Immature natural killer cell (primary cell): ENCODE measurements at regions not wholly inside any gene's neighbourhood (a gene's known extent, or its start where the extent isn't known, plus 50 kb on each side); places are given as distances from the start of the nearest gene placed in this dataset.

Source experiments
- DNase-seq, 3 donors: peaks; one replicate each; pipeline ENCODE4 v3.0.0; 2022; ENCODE audit warnings: mixed read lengths in 1 of 3
- H3K27ac Mint-ChIP-seq, 6 donors: one replicate each; pipeline ENCODE4 v1.8.0; 2020; ENCODE audit warnings: mixed read lengths in 6 of 6, mild to moderate bottlenecking in 5 of 6, inconsistent platforms in 4 of 6, moderate library complexity in 3 of 6
- H3K27me3 Mint-ChIP-seq, 3 donors: one replicate each; pipeline ENCODE4 v1.8.0; 2020 to 2021; ENCODE audit warnings: low read depth in 3 of 3, mild to moderate bottlenecking in 3 of 3, mixed read lengths in 3 of 3, moderate library complexity in 3 of 3, inconsistent platforms in 1 of 3
- H3K36me3 Mint-ChIP-seq, 3 donors: one replicate each; pipeline ENCODE4 v1.8.0; 2020; ENCODE audit warnings: mixed read lengths in 3 of 3, inconsistent platforms in 2 of 3, mild to moderate bottlenecking in 2 of 3
- H3K4me1 Mint-ChIP-seq, 2 donors: one replicate each; pipeline ENCODE4 v1.8.0; 2020; ENCODE audit warnings: inconsistent platforms in 2 of 2, mild to moderate bottlenecking in 2 of 2, mixed read lengths in 2 of 2, moderate library complexity in 1 of 2
- H3K4me3 Mint-ChIP-seq, 5 donors: one replicate each; pipeline ENCODE4 v1.8.0; 2020; ENCODE audit warnings: mild to moderate bottlenecking in 5 of 5, mixed read lengths in 5 of 5, inconsistent platforms in 3 of 5, moderate library complexity in 3 of 5
- H3K9me3 Mint-ChIP-seq, 6 donors: one replicate each; pipeline ENCODE4 v1.8.0; 2020; ENCODE audit warnings: mild to moderate bottlenecking in 6 of 6, mixed read lengths in 6 of 6, inconsistent platforms in 4 of 6, moderate library complexity in 3 of 6

GRCh38 chr3:24944805-24945520 lies 450.3 kb upstream of the THRB start:
- H3K4me3 Mint-ChIP-seq = no peak overlapping the region
- no peak for DNase-seq
- no peaks in the 10 kb centered on the region for H3K4me1 Mint-ChIP-seq
- H3K9me3 Mint-ChIP-seq = peaks cover 0 to 5% (median 0%) of the 10 kb centered on the region in 6 donors
- no peak overlapping the region for H3K27ac Mint-ChIP-seq
- peaks cover 0 to 2% (median 2%) of the 10 kb centered on the region in 3 donors for H3K27me3 Mint-ChIP-seq
- no peaks in the 10 kb centered on the region for H3K36me3 Mint-ChIP-seq

- Mint-ChIP-seq H3K9me3 (peaks cover 0 to 5% (median 0%) of the 10 kb centered on the region in 6 donors), H3K4me1 (no peaks in the 10 kb centered on the region), H3K27ac (no peak overlapping the region), H3K27me3 (peaks cover 0 to 2% (median 2%) of the 10 kb centered on the region in 3 donors), H3K36me3 (no peaks in the 10 kb centered on the region), H3K4me3 (no peak overlapping the region)
- no peak for DNase-seq
These were observed 450.9 kb upstream of the THRB start for GRCh38 chr3:24945563-24945962.

- H3K27ac Mint-ChIP-seq = no peak overlapping the region
- DNase-seq = no peak
- H3K27me3 Mint-ChIP-seq = peaks cover 0 to 2% (median 2%) of the 10 kb centered on the region in 3 donors
- H3K4me3 Mint-ChIP-seq = no peak overlapping the region
- peaks cover 0 to 5% (median 0%) of the 10 kb centered on the region in 6 donors for H3K9me3 Mint-ChIP-seq
- H3K36me3 Mint-ChIP-seq = no peaks in the 10 kb centered on the region
- no peaks in the 10 kb centered on the region for H3K4me1 Mint-ChIP-seq
These were observed 452.5 kb upstream of the THRB start for GRCh38 chr3:24947103-24947502.

GRCh38 chr3:24951180-24951579 lies 456.5 kb upstream of the THRB start:
- Mint-ChIP-seq H3K27ac (no peak overlapping the region), H3K4me1 (no peaks in the 10 kb centered on the region), H3K4me3 (no peak overlapping the region), H3K9me3 (peaks cover 0 to 2% (median 0%) of the 10 kb centered on the region in 6 donors), H3K36me3 (no peaks in the 10 kb centered on the region), H3K27me3 (peaks cover 0 to 5% (median 4%) of the 10 kb centered on the region in 3 donors)
- no peak for DNase-seq

- H3K4me3 Mint-ChIP-seq = no peak overlapping the region
- peaks cover 0 to 2% (median 0%) of the 10 kb centered on the region in 6 donors for H3K9me3 Mint-ChIP-seq
- DNase-seq = no peak
- no peaks in the 10 kb centered on the region for H3K4me1 Mint-ChIP-seq
- no peak overlapping the region for H3K27ac Mint-ChIP-seq
- H3K36me3 Mint-ChIP-seq = no peaks in the 10 kb centered on the region
- peaks cover 0 to 5% (median 4%) of the 10 kb centered on the region in 3 donors for H3K27me3 Mint-ChIP-seq
These were observed 457.7 kb upstream of the THRB start for GRCh38 chr3:24952388-24952787.

GRCh38 chr3:24953060-24953771 lies 458.6 kb upstream of the THRB start:
- H3K27me3 Mint-ChIP-seq = peaks cover 0 to 5% (median 4%) of the 10 kb centered on the region in 3 donors
- no peaks in the 10 kb centered on the region for H3K36me3 Mint-ChIP-seq
- no peak for DNase-seq
- H3K4me3 Mint-ChIP-seq = no peak overlapping the region
- H3K9me3 Mint-ChIP-seq = peaks cover 0 to 2% (median 0%) of the 10 kb centered on the region in 6 donors
- H3K4me1 Mint-ChIP-seq = no peaks in the 10 kb centered on the region
- no peak overlapping the region for H3K27ac Mint-ChIP-seq

- Mint-ChIP-seq H3K9me3 (no peaks in the 10 kb centered on the region), H3K4me3 (no peak overlapping the region), H3K27me3 (peaks cover 1 to 5% (median 4%) of the 10 kb centered on the region in 3 donors), H3K27ac (no peak overlapping the region), H3K36me3 (no peaks in the 10 kb centered on the region), H3K4me1 (no peaks in the 10 kb centered on the region)
- no peak for DNase-seq
These were observed 462.0 kb upstream of the THRB start for GRCh38 chr3:24956613-24957012.

- no peak overlapping the region for H3K4me3 Mint-ChIP-seq
- no peaks in the 10 kb centered on the region for H3K36me3 Mint-ChIP-seq
- peaks cover 1 to 5% (median 4%) of the 10 kb centered on the region in 3 donors for H3K27me3 Mint-ChIP-seq
- no peak overlapping the region for H3K27ac Mint-ChIP-seq
- no peak for DNase-seq
- H3K4me1 Mint-ChIP-seq = no peaks in the 10 kb centered on the region
- H3K9me3 Mint-ChIP-seq = no peaks in the 10 kb centered on the region
These were observed 463.6 kb upstream of the THRB start for GRCh38 chr3:24958271-24958670.

- peaks cover 1 to 5% (median 2%) of the 10 kb centered on the region in 3 donors for H3K27me3 Mint-ChIP-seq
- no peaks in the 10 kb centered on the region for H3K9me3 Mint-ChIP-seq
- H3K4me3 Mint-ChIP-seq = no peak overlapping the region
- H3K27ac Mint-ChIP-seq = no peak overlapping the region
- H3K4me1 Mint-ChIP-seq = no peaks in the 10 kb centered on the region
- H3K36me3 Mint-ChIP-seq = no peaks in the 10 kb centered on the region
- DNase-seq = no peak
These were observed 464.3 kb upstream of the THRB start for GRCh38 chr3:24958910-24959447.

- H3K36me3 Mint-ChIP-seq = no peaks in the 10 kb centered on the region
- H3K4me3 Mint-ChIP-seq = no peak overlapping the region
- peaks cover 0 to 1% (median 0%) of the 10 kb centered on the region in 3 donors for H3K27me3 Mint-ChIP-seq
- H3K9me3 Mint-ChIP-seq = no peaks in the 10 kb centered on the region
- H3K4me1 Mint-ChIP-seq = no peaks in the 10 kb centered on the region
- DNase-seq = no peak
- no peak overlapping the region for H3K27ac Mint-ChIP-seq
These were observed 464.1 kb upstream of the RARB start for GRCh38 chr3:24963762-24964625.

GRCh38 chr3:24965706-24966385 lies 462.2 kb upstream of the RARB start:
- no peak overlapping the region for H3K27ac Mint-ChIP-seq
- no peaks in the 10 kb centered on the region for H3K36me3 Mint-ChIP-seq
- no peaks in the 10 kb centered on the region for H3K4me1 Mint-ChIP-seq
- H3K4me3 Mint-ChIP-seq = no peak overlapping the region
- no peak for DNase-seq
- H3K9me3 Mint-ChIP-seq = no peaks in the 10 kb centered on the region
- H3K27me3 Mint-ChIP-seq = no peaks in the 10 kb centered on the region

- Mint-ChIP-seq H3K9me3 (no peaks in the 10 kb centered on the region), H3K36me3 (no peaks in the 10 kb centered on the region), H3K27ac (no peak overlapping the region), H3K27me3 (no peaks in the 10 kb centered on the region), H3K4me3 (no peak overlapping the region), H3K4me1 (no peaks in the 10 kb centered on the region)
- no peak for DNase-seq
These were observed 460.0 kb upstream of the RARB start for GRCh38 chr3:24968036-24968435.

- peaks cover 0 to 2% (median 0%) of the 10 kb centered on the region in 3 donors for H3K27me3 Mint-ChIP-seq
- peaks cover 0 to 5% (median 3%) of the 10 kb centered on the region in 6 donors for H3K9me3 Mint-ChIP-seq
- H3K4me3 Mint-ChIP-seq = no peak overlapping the region
- no peak for DNase-seq
- no peaks in the 10 kb centered on the region for H3K36me3 Mint-ChIP-seq
- H3K4me1 Mint-ChIP-seq = no peaks in the 10 kb centered on the region
- no peak overlapping the region for H3K27ac Mint-ChIP-seq
These were observed 455.6 kb upstream of the RARB start for GRCh38 chr3:24972491-24972890.
